ENCODE measurements at regions not wholly inside any gene's neighbourhood (a gene's known extent, or its start where the extent isn't known, plus 50 kb on each side); places are given as distances from the start of the nearest gene placed in this dataset.
"Not testable (repeated sequence)": the region's sequence is repeated elsewhere in the genome, so short reads cannot be mapped to it uniquely, and the experiment has no call there.

- DNase-seq (ENCODE audit: low read depth), result peak; percentile 65
Measured at GRCh38 chr17:27207073-27207513, 86.8 kb upstream of the WSB1 start.

- not testable (repeated sequence) for DNase-seq (ENCODE audit: low read depth)
Measured at GRCh38 chr17:27208370-27208769, 85.5 kb upstream of the WSB1 start.

GRCh38 chr17:27209316-27209715 lies 84.6 kb upstream of the WSB1 start:
- no peak for DNase-seq (ENCODE audit: low read depth)

- not testable (repeated sequence) for DNase-seq (ENCODE audit: low read depth)
Measured at GRCh38 chr17:27210809-27211208, 83.1 kb upstream of the WSB1 start.

GRCh38 chr17:27216836-27217235 lies 77.1 kb upstream of the WSB1 start:
- no peak for DNase-seq (ENCODE audit: low read depth)

- no peak for DNase-seq (ENCODE audit: low read depth)
Measured at GRCh38 chr17:27217631-27218030, 76.3 kb upstream of the WSB1 start.

- DNase-seq (ENCODE audit: low read depth), result no peak
Measured at GRCh38 chr17:27218041-27218440, 75.9 kb upstream of the WSB1 start.

- DNase-seq (ENCODE audit: low read depth), result no peak
Measured at GRCh38 chr17:27218719-27219488, 75.0 kb upstream of the WSB1 start.

GRCh38 chr17:27222515-27222914 lies 71.4 kb upstream of the WSB1 start:
- no peak for DNase-seq (ENCODE audit: low read depth)

- peak; percentile 15 for DNase-seq (ENCODE audit: low read depth)
Measured at GRCh38 chr17:27224526-27225315, 69.2 kb upstream of the WSB1 start.

GRCh38 chr17:27226611-27227230 lies 67.2 kb upstream of the WSB1 start:
- peak; percentile 20 for DNase-seq (ENCODE audit: low read depth)

GRCh38 chr17:27230996-27231395 lies 62.9 kb upstream of the WSB1 start:
- no peak for DNase-seq (ENCODE audit: low read depth)

- no peak for DNase-seq (ENCODE audit: low read depth)
Measured at GRCh38 chr17:27232328-27232727, 61.6 kb upstream of the WSB1 start.

- no peak for DNase-seq (ENCODE audit: low read depth)
Measured at GRCh38 chr17:27233059-27233458, 60.9 kb upstream of the WSB1 start.

- DNase-seq (ENCODE audit: low read depth), result no peak
Measured at GRCh38 chr17:27233776-27234175, 60.1 kb upstream of the WSB1 start.

GRCh38 chr17:27236717-27237315 lies 57.1 kb upstream of the WSB1 start:
- peak; percentile 53 for DNase-seq (ENCODE audit: low read depth)

- no peak for DNase-seq (ENCODE audit: low read depth)
Measured at GRCh38 chr17:27237890-27238289, 56.0 kb upstream of the WSB1 start.

- DNase-seq (ENCODE audit: low read depth), result no peak
Measured at GRCh38 chr17:27239046-27239445, 54.9 kb upstream of the WSB1 start.

GRCh38 chr17:27239584-27239983 lies 54.3 kb upstream of the WSB1 start:
- DNase-seq (ENCODE audit: low read depth), result no peak

- no peak for DNase-seq (ENCODE audit: low read depth)
Measured at GRCh38 chr17:27240086-27240801, 53.7 kb upstream of the WSB1 start.

- no peak for DNase-seq (ENCODE audit: low read depth)
Measured at GRCh38 chr17:27240802-27241155, 53.1 kb upstream of the WSB1 start.

All from RPMI7951 (cell line).